ENCODE measurements at regions not wholly inside any gene's neighbourhood (a gene's known extent, or its start where the extent isn't known, plus 50 kb on each side); places are given as distances from the start of the nearest gene placed in this dataset.

- DNase-seq (ENCODE audit: low read depth in 2 of 2), result no peak
These were observed 287.8 kb downstream of the SOX9 start for GRCh38 chr17:72408641-72409040.

GRCh38 chr17:72409405-72410002, 288.7 kb downstream of the SOX9 start:
- DNase-seq (ENCODE audit: low read depth in 2 of 2), result no peak

- no peak for DNase-seq (ENCODE audit: low read depth in 2 of 2)
These were observed 290.3 kb downstream of the SOX9 start for GRCh38 chr17:72411124-72411563.

- DNase-seq (ENCODE audit: low read depth in 2 of 2), result no peak
These were observed 291.8 kb downstream of the SOX9 start for GRCh38 chr17:72412650-72413076.

GRCh38 chr17:72413077-72414031, 292.5 kb downstream of the SOX9 start:
- DNase-seq (ENCODE audit: low read depth in 2 of 2), result no peak

- no peak for DNase-seq (ENCODE audit: low read depth in 2 of 2)
These were observed 293.2 kb downstream of the SOX9 start for GRCh38 chr17:72414032-72414396.

GRCh38 chr17:72414967-72415853, 294.4 kb downstream of the SOX9 start:
- DNase-seq (ENCODE audit: low read depth in 2 of 2), result no peak

GRCh38 chr17:72416054-72416675, 295.3 kb downstream of the SOX9 start:
- no peak for DNase-seq (ENCODE audit: low read depth in 2 of 2)

GRCh38 chr17:72416905-72417304, 296.1 kb downstream of the SOX9 start:
- no peak for DNase-seq (ENCODE audit: low read depth in 2 of 2)

- DNase-seq (ENCODE audit: low read depth in 2 of 2), result no peak
These were observed 296.8 kb downstream of the SOX9 start for GRCh38 chr17:72417627-72418026.

GRCh38 chr17:72419866-72420774, 299.3 kb downstream of the SOX9 start:
- no peak for DNase-seq (ENCODE audit: low read depth in 2 of 2)

- no peak for DNase-seq (ENCODE audit: low read depth in 2 of 2)
These were observed 299.9 kb downstream of the SOX9 start for GRCh38 chr17:72420775-72421127.

- DNase-seq (ENCODE audit: low read depth in 2 of 2), result peak in 1 of 2 donors; percentile 31
These were observed 300.6 kb downstream of the SOX9 start for GRCh38 chr17:72421128-72422092.

- DNase-seq (ENCODE audit: low read depth in 2 of 2), result no peak
These were observed 301.3 kb downstream of the SOX9 start for GRCh38 chr17:72422204-72422504.

GRCh38 chr17:72422505-72423285, 301.9 kb downstream of the SOX9 start:
- peak; percentile 9 to 22 for DNase-seq (ENCODE audit: low read depth in 2 of 2)

GRCh38 chr17:72423286-72423589, 302.4 kb downstream of the SOX9 start:
- no peak for DNase-seq (ENCODE audit: low read depth in 2 of 2)

GRCh38 chr17:72423718-72424117, 302.9 kb downstream of the SOX9 start:
- no peak for DNase-seq (ENCODE audit: low read depth in 2 of 2)

- no peak for DNase-seq (ENCODE audit: low read depth in 2 of 2)
These were observed 303.8 kb downstream of the SOX9 start for GRCh38 chr17:72424505-72425117.

All from stimulated activated CD8-positive, alpha-beta memory T cell treated with anti-CD3 and anti-CD28 coated beads, Interleukin-2, amount 100 ng/mL, for 48 hours (primary cell).